ENCODE measurements at regions not wholly inside any gene's neighbourhood (a gene's known extent, or its start where the extent isn't known, plus 50 kb on each side); places are given as distances from the start of the nearest gene placed in this dataset.
"Not testable (repeated sequence)": the region's sequence is repeated elsewhere in the genome, so short reads cannot be mapped to it uniquely, and the experiment has no call there.

DNA sequence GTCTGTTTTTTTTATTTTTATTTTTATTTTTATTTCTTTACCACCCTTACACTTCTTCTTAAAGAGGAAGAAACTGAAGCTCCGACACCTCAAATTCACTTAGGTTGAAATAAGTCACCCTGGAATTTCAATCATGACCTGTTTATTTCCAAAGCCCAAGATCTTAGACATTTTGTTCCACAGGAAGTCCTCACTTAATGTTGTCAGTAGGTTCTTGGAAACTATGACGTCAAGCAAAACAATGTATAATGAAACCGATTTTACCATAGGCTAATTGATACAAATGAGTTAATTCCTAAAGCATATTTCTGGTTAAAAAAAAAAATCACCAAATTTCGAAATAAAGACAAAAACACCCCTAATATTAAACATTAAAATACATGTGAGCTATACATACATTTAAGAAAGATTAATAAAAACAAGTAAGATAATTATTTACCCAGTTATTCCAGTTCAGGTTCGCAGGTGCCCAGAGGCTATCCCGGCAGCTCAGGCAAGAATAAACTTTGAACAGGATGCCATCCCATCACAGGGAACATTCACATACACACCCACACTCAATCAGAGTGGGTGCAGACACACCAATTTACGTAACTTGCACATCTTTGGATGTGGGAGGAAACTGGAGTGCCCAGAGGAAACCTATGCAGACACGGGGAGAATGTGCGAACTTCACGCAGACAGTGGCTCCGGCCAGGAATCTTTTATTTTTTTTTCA, 391.0 kb downstream of the RAP2B start:
- DNase-seq (ENCODE audit: low spot score) = no peak

DNA sequence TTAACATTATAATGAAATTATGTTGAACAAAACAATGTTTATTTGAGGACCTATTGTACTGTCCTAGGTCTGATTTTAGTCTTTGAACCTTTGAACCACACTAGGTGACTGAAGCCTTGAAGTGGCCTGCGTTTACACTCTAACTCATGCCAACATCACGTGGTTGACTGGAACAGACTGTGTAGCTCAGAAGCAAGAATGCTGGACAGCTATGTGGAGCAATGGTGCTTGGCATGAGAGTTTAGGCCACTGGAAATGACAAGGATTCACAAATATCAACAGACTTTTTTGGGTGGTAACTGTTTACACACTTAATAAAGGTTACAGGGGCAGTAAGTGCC, 391.5 kb downstream of the RAP2B start:
- DNase-seq (ENCODE audit: low spot score) = no peak

DNA sequence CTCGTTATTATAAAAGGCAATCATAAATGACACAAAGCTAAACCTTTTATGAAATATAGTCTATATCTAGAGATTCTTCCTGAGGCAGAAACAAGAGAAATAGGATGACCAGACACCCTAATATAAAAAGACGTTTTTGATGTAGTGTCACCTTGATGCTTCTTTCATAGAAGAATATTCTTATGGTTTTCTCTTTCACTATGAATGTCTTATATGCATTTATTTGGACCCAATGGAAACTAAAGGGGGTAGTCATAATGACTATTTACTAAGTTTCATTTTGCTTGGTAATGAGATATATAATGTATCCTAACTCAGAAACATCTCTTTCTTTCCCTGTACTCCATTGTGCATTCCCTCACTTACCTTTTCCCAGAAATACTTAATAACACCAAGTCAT, 393.9 kb downstream of the RAP2B start:
- DNase-seq (ENCODE audit: low spot score) = no peak

DNA sequence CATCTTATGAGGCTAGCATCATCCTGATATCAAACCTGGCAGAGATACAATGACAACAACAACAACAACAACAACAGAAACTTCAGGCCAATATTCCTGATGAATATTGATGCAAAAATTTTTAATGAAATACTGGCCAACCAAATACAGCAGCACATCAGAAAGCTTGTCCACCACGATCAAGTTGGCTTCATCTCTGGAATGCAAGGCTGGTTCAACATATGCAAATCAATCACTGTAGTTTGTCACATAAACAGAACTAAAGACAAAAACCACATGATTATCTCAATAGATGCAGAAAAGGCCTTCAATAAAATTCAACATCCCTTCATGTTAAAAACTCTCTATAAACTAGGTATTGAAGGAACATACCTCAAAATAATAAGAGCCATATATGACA, 397.3 kb downstream of the RAP2B start:
- not testable (repeated sequence) for DNase-seq (ENCODE audit: low spot score)

GRCh38 chr3:153567011-153567410, 405.0 kb downstream of the RAP2B start:
- no peak for DNase-seq (ENCODE audit: low spot score)

GRCh38 chr3:153567556-153567955, 405.5 kb downstream of the RAP2B start:
- DNase-seq (ENCODE audit: low spot score) = no peak

GRCh38 chr3:153570481-153570880, 408.5 kb downstream of the RAP2B start:
- not testable (repeated sequence) for DNase-seq (ENCODE audit: low spot score)

- DNase-seq (ENCODE audit: low spot score) = no peak
Measured at GRCh38 chr3:153572165-153572564, 410.1 kb downstream of the RAP2B start.

GRCh38 chr3:153572654-153573053, 410.6 kb downstream of the RAP2B start:
- DNase-seq (ENCODE audit: low spot score) = no peak

DNA sequence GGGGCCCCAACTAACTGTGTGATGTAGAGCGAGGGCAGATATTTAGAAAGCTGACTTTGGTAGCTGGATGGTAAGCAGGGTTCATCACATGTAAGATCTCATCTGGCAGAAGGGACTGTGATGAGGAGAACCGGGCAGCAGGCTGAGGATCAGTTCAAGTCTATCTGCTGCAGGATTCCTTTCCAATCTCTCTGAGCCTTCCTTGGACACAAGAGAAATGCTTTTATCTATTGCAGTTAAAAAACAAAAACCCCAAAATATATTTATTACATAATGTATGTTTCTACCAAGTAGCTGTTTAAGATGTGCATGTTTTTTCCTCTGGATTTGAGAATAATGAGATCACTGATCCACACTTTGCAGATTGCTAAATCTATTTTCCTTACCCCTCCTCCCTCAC, 411.5 kb downstream of the RAP2B start:
- no peak for DNase-seq (ENCODE audit: low spot score)

DNA sequence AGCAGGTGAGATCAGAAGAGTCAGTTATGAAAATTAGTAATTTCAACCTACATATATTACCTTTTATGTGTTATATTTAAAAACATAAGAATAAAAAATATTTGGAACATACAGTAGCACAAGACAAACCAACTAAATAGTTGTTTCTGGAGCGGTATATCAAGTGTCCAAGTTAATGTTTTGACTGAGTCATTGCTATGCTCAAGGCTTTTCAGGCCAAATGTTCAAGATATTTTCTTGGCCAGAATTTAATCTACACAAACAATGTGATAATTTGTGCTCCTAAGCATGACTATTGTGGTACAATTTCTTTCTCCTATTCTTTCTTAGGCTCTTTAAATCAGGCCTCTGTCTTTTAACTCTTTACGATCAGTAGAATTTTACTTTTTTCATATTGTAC, 412.4 kb downstream of the RAP2B start:
- no peak for DNase-seq (ENCODE audit: low spot score)

DNA sequence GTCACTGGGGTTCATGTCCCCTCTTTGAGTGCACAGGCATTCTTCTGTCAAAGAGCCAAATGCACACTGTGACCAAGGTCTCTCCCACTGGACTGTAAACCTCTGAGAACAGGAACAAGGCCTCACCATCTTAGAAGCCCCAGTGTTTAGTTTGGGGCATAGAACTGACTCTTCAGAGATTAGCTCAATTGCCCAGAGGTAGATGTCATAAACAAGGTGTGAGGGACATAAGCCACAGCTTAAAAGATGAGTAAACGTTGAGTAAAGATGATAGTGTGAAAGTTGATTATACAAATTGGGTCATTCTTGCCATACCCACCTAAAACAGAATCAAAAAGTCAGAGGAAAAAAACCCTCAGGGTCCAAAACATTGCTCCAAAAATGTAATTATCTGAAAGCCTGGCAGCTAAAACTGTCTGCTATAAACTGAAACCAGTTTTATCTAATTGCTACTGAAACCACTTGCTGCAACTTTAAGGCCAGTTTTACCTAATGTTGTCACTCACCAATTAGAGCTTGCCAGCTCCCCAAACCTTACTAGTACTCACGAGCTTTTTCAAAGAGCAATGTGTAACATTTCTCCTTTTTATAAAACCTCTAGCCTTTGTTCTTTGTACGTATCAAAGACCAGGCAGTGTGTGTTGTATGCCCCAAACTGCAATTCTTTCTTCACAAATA, 415.2 kb downstream of the RAP2B start:
- no peak for DNase-seq (ENCODE audit: low spot score)

GRCh38 chr3:153578046-153578445, 416.0 kb downstream of the RAP2B start:
- no peak for DNase-seq (ENCODE audit: low spot score)

DNA sequence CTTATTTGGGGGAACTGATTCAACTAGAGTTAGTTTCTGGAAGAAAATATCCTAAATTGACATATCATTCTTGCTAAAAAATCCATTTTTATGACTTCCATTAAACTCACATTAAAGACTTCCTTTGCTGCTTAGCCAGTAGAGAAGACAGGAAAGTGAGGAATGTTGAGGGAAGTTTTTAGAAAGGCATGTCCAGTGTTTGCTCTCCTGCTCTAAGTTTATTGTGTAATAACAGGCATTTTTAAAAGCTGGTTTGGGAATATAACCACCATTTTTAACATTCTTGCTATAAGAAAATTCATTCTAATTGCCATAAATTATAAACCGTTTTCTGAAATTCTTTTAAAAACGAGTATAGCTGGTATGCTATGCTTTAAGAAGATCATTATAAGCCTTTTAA, 428.0 kb downstream of the RAP2B start:
- DNase-seq (ENCODE audit: low spot score) = no peak

GRCh38 chr3:153591561-153592245, 429.7 kb downstream of the RAP2B start:
- DNase-seq (ENCODE audit: low spot score) = no peak

DNA sequence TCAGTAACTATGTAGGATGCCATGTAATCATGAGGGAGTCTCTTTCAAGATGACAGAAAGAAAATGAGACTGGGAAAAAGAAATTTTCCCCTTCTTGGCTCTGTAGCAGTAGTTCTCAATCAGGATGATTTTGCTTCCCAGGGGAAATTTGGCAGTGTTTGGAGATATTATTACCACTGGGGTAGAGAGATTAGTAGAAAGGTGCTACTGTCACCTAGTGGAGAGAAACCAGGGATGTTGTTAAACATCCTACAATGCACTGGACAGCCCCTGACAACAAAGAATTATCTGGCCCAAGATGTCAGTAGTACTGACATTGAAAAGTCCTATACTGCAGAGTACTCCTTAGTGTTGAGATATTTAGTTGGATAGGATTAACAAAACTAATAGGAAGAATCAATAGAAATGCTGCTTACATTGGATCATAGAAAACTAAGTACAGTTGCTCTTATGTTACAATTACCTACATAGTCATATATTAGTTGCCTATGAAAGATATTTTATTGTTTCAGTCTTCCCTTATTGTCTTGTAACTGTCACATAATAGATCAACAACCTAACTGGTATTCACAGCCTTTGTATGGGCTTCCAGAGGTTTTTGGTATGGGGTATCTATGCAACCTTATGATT, 433.3 kb downstream of the RAP2B start:
- peak; percentile 17 for DNase-seq (ENCODE audit: low spot score)

DNA sequence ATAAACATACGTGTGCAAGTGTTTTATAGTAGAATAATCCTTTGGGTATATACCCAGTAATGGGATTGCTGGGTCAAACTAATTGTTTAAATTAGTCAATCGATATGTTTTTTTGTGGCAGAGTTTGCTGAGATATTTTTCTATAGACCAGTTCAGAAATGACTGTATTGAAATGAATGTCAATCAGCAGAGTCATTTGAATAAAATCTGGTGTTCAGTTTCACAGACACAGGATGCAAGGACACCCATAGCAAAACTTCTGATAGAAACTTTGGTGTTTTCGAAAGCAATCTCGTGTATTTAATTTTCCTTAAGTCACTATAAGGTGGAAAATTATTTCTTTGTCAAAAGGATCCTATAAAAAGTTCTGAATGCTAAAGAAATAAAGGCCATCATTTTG, 434.4 kb downstream of the RAP2B start:
- no peak for DNase-seq (ENCODE audit: low spot score)

- DNase-seq (ENCODE audit: low spot score) = no peak
Measured at GRCh38 chr3:153599685-153600084, 437.7 kb downstream of the RAP2B start.

- DNase-seq (ENCODE audit: low spot score) = no peak
Measured at GRCh38 chr3:153600896-153601295, 438.9 kb downstream of the RAP2B start.

GRCh38 chr3:153601374-153601853, 439.4 kb downstream of the RAP2B start:
- no peak for DNase-seq (ENCODE audit: low spot score)

- no peak for DNase-seq (ENCODE audit: low spot score)
Measured at GRCh38 chr3:153602801-153603200, 440.8 kb downstream of the RAP2B start.

DNA sequence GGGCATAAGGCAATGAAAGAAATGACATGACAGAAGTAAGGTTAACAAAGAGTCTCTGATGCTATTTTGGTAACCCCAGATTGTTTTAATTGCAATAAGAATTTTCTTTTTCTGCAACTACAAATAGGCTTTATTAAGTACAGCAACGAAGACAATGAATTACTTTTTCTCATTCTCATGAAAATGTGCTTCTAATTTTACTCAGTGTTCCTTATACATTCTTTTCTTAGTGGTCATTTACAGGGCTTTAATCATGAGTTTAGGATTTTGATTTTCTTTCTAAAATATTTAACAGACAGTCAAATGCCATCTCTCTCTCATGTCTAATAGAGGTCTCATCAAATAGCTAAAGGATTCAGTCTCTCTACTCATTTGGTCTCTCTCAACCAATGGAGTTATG, 452.1 kb downstream of the RAP2B start:
- DNase-seq (ENCODE audit: low spot score) = no peak

GRCh38 chr3:153614563-153614962, 452.5 kb downstream of the RAP2B start:
- DNase-seq (ENCODE audit: low spot score) = no peak
